GM19099 (cell line): ENCODE measurements at regions not wholly inside any gene's neighbourhood (a gene's known extent, or its start where the extent isn't known, plus 50 kb on each side); places are given as distances from the start of the nearest gene placed in this dataset.

ENCODE experiments used
- POLR2A ChIP-seq: IDR thresholded peaks from 3 replicates; pipeline ENCODE4 v1.6.1; 2011; ENCODE audit warnings: low read depth; ENCODE audit not compliant: insufficient read length; ENCODE audit errors: extremely low read depth

GRCh38 chr15:99475754-99476412, 89.9 kb upstream of the MEF2A start:
- no peak for TF ChIP-seq POLR2A

DNA sequence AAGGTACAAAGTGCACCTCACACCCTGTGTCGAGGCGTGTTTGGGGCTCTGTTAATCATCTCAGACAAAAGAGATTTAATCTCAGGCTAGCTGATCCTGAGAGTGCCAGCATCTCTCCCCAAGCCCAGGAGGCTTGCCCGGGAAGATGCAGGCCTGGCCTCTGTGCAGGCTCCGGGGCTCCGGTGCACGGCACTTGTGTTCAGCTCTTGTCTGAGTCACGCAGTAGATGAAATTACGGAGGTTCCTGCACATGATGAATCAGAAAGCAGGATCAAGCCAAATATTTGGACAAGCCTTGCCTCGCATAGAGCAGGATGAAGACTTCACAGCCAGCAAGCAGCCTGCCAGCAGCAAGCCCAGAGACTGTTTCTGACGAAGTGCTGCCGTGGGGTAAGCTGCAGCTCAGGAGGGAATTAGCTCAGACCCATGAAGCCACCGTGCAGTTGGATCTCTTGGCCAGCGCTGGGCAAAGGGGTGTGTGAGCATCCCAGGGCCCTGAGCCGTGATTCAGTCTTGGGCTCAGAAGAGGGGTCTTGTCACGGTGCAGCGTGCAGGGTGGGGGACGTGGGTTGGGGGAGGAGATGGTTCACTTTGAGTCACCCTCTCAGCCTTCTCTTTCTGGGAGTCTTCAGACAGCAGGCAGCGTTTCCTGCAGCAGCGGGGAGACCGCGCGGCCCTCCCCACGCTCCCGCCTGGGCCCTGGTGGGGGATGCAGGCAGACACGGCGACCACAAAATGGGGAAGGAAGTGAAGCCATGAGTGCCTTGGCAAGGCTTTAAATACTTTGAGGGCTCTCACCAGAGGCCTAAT, 89.2 kb upstream of the MEF2A start:
- TF ChIP-seq POLR2A: no peak

GRCh38 chr15:99477791-99478471, 87.9 kb upstream of the MEF2A start:
- TF ChIP-seq POLR2A: no peak

DNA sequence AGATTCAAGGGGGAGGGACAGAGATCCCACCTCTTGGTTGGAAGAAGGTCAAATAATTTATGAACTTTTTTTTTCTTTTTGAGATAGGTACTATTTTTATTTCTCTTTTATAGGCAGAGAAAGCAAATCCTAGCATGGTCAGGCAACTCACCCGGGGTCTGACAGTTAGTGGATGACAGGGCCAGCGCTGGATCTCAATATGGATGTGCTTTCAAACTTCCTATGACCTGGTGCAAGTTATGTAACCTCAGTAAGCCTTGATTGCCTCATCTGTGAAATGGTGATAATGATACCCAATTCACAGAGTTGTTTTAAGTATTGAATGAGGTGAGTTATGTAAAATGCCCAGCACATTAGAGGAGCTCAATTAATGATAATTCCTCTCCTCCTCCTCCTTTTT, 86.8 kb upstream of the MEF2A start:
- TF ChIP-seq POLR2A: no peak

DNA sequence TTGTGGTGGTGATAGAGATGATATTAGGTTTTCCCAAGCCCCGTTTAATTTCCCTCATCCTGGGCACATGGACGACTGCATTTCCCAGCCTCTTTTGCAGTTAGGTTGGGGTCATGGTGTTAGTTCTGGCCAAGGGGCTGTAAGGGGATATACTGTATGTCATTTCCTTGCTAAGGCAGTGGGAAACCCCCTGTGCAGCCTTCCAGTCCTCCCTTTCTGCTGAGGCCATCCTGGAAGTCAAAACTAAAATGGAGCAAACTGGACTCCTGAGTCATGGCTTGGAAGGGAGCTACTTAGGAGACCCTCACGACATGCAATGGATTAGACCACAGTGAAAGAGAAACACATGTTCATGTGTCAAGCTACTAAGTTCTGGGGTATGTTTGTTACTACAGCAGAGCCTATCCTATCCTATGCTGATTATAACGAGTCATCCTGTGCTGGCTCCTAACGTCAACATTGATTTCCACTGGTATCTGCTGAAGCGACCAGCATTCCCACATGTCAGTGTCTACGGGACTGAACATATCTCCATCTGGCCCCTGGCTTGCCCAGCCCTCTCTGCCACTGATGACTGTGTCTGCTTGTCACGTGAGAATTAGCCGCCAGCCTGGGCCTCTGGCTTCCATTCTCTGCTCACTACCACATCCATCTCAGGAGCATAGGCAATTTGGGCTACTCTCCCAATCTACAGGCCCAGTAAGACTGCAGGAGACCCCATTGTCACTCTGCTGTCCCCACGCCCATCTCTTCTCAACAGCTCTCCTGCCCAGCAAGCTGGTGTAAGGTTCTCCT, 85.6 kb upstream of the MEF2A start:
- TF ChIP-seq POLR2A: no peak

- no peak for TF ChIP-seq POLR2A
Observed at GRCh38 chr15:99481113-99481950, 84.5 kb upstream of the MEF2A start.

- TF ChIP-seq POLR2A: no peak
Observed at GRCh38 chr15:99481951-99482230, 83.9 kb upstream of the MEF2A start.

DNA sequence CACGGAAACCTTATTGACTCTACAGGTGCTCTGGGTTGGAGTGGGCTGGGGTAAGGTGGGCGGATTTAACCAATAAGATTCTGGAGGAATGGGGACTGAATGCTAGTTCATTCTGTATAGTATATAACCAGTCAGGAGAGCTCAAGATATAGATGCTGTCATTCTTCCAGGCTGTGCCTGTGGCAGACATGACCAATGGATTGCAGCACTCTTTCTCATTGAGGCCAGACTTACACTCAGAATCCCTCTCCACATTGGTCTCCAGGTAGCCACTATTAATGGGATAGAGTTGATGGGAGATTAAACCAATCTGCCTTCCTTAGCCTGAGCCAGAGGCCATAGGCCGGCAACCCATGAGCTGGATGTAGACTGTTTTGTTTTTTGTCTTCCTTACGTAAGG, 82.8 kb upstream of the MEF2A start:
- no peak for TF ChIP-seq POLR2A

GRCh38 chr15:99485153-99485961, 80.4 kb upstream of the MEF2A start:
- no peak for TF ChIP-seq POLR2A

DNA sequence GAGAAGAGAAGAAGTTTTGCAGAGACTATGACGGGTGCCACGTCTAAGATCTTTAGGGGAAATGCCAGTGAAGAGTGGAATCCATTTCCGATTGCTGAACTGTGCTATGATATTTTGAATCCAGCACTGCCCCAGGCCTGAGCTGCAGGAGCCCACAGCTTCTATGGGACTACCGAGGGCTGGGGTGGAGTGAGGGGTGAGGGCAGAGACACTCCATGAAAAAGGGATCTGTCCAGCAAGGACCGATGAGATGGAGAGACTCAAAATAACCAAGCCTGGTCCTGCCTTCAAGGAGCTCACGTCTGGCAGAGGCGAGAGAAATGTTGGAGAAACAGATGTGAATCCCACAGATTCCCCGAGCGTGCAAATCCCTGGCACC, 79.8 kb upstream of the MEF2A start:
- TF ChIP-seq POLR2A: no peak

- TF ChIP-seq POLR2A: no peak
Observed at GRCh38 chr15:99486371-99487336, 79.1 kb upstream of the MEF2A start.

DNA sequence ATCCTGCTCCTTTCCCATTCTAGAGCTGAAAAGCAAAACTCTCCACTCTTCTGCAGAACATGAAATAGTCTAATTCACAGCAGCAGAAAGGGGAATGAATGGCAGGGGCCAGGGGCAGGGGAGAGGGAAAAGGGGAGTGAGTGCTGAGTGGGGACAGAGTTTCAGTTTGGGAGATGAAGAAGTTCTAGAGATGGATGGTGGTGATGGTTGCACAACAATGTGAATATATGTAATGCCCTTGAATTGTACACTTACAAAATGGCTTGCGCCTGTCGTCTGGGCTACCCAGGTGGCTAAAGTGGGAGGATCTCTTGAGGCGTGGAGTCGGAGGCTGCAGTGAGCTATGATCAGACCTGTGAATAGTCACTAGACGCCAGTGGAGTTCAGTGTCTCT, 78.5 kb upstream of the MEF2A start:
- TF ChIP-seq POLR2A: no peak

GRCh38 chr15:99492275-99492674, 73.5 kb upstream of the MEF2A start:
- no peak for TF ChIP-seq POLR2A
